Psoas muscle (tissue), 7 donors: ENCODE measurements at regions not wholly inside any gene's neighbourhood (a gene's known extent, or its start where the extent isn't known, plus 50 kb on each side); places are given as distances from the start of the nearest gene placed in this dataset.

Experiments used
- ATAC-seq, 4 donors: fragments of 200-7000 bp; cut with Tn5 transposase; one replicate each; pipeline ENCODE4 v1.9.1; 2020; ENCODE audit warnings: moderate library complexity in 3 of 4, mild to moderate bottlenecking in 2 of 4
- DNase-seq, 2 donors: peaks; one replicate each; pipeline ENCODE4 v3.0.0-alpha.2; 2020
- H3K27ac ChIP-seq: fragments of 200-600 bp; one replicate; pipeline ENCODE4 v1.8.0; 2022
- H3K27me3 ChIP-seq, 3 donors: fragments of 200-600 bp in 1 of 3; one replicate each; pipeline versions ENCODE4 v1.6.1 to v1.8.0; 2013 to 2022; ENCODE audit warnings: low read length in 2 of 3, mild to moderate bottlenecking in 2 of 3, moderate library complexity in 1 of 3; ENCODE audit not compliant: insufficient read depth in 3 of 3
- H3K36me3 ChIP-seq, 2 donors: fragments of 200-600 bp in 1 of 2; one replicate each; pipeline versions ENCODE4 v1.6.1 to v1.8.0; 2013 to 2022; ENCODE audit warnings: low read depth in 1 of 2, mild to moderate bottlenecking in 1 of 2, moderate library complexity in 1 of 2; ENCODE audit not compliant: insufficient read depth in 1 of 2
- H3K4me1 ChIP-seq: fragments of 200-600 bp; one replicate; pipeline ENCODE4 v1.8.0; 2022
- H3K4me3 ChIP-seq: fragments of 200-600 bp; one replicate; pipeline ENCODE4 v1.8.0; 2022; ENCODE audit warnings: mild to moderate bottlenecking
- H3K9me3 ChIP-seq: fragments of 200-600 bp; one replicate; pipeline ENCODE4 v1.8.0; 2022
- WGBS, 3 donors: extraction: QIAGEN DNeasy Blood & Tissue Kit; methylation state at CpG; one replicate each; pipeline versions ENCODE4 v1.1.6 to v1.1.7; 2013; 5-methylcytosine and 5-hydroxymethylcytosine counted together
- intact Hi-C, 2 donors: fragments of 100-400 bp; cut with DNase I; formaldehyde crosslinking; loops; one replicate each; pipeline versions ENCODE4 v1.11.0 to v1.14.2; 2022
- TF ChIP-seq, protein P1 (sequence below): fragments of 200-600 bp; IDR thresholded peaks from one replicate; pipeline ENCODE4 v1.8.0; 2022; ENCODE audit warnings: antibody characterized with exemption
- donor health status: healthy with polysubstance abuse.
- donor health status: DM: no; HTN: no; CAD: no; lungs with moderate emphysema.
- donor health status: Bipolar disorder and iron deficiency.
- donor health status: healthy.
- donor health status: DM: yes; HTN: yes; CAD: no.
- donor health status: DM: no; HTN: no; CAD: no.
- donor health status: DM: yes; HTN: yes; CAD: no.

DNA sequence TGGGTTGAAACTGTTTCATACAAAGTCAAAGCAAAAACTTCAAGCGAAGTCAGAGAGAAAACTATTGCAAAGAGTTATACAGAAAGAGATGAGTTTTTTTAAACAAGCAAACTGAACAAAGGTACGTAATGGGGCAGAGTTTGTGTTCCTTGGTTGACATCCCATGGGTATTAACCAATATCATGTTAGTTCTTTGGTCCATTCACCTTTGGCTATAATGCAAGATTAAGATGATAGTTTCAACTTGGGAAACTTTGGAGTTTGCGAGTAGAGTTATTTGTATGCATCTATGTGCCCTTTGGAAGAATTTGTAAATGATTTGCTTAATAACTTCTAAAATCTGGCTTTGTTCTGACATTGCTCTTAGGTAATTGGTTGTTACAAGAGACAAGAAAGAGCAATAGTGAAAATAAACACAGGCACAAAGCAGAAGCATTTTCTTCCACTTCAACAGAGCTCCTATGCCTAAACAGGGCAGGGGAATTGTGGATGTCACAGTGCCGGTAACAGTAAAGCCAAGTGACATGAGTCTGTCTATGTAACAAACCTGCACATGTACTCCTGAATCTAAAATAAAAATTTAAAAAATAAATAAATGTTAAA lies 936.1 kb downstream of the SUCLG1 start:
- WGBS, 3 donors = 93 to 95% (median 95%) methylated on average over 4 of the region's 4 CpGs
- H3K27ac ChIP-seq = no peak overlapping the region
- H3K4me1 ChIP-seq = no peaks in the 10 kb centered on the region
- DNase-seq (no peak), ATAC-seq (no peak)
- H3K4me3 ChIP-seq = no peak overlapping the region
- no peaks in the 10 kb centered on the region for H3K9me3 ChIP-seq
- H3K36me3 ChIP-seq = no peaks in the 10 kb centered on the region
- TF ChIP-seq, protein P1, sequence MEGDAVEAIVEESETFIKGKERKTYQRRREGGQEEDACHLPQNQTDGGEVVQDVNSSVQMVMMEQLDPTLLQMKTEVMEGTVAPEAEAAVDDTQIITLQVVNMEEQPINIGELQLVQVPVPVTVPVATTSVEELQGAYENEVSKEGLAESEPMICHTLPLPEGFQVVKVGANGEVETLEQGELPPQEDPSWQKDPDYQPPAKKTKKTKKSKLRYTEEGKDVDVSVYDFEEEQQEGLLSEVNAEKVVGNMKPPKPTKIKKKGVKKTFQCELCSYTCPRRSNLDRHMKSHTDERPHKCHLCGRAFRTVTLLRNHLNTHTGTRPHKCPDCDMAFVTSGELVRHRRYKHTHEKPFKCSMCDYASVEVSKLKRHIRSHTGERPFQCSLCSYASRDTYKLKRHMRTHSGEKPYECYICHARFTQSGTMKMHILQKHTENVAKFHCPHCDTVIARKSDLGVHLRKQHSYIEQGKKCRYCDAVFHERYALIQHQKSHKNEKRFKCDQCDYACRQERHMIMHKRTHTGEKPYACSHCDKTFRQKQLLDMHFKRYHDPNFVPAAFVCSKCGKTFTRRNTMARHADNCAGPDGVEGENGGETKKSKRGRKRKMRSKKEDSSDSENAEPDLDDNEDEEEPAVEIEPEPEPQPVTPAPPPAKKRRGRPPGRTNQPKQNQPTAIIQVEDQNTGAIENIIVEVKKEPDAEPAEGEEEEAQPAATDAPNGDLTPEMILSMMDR = no peak
- H3K27me3 ChIP-seq = no peaks in the 10 kb centered on the region
- intact Hi-C loops = no loop called here

DNA sequence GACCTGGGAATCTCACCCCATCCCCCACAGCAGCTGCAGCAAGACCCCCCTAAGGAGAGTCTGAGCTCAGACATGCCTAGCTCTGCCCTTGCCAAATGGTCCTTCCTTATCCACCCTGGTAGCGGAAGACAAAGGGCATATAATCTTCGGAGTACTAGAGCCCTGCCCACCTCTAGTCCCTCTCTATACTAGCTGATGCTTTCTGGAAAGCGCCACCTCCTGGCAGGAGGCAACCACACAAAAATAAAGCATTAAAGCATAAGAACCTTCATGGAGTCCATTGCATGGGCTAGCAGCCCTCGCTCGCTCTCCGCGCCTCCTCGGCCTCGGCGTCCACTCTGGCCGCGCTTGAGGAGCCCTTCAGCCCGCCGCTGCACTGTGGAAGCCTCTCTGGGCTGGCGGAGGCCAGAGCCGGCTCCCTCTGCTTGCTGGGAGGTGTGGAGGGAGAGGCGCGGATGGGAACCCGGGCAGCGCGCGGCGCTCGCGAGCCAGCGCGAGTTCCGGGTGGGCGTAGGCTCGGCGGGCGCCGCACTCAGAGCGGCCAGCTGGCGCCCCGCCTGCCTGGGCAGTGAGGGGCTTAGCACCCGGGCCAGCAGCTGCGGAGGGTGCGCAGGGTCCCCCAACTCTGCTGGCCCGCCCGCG lies 941.2 kb downstream of the SUCLG1 start:
- DNase-seq (no peak), ATAC-seq (no peak)
- H3K27me3 ChIP-seq = no peaks in the 10 kb centered on the region
- no peaks in the 10 kb centered on the region for H3K36me3 ChIP-seq
- H3K27ac ChIP-seq = no peak overlapping the region
- H3K4me3 ChIP-seq = no peak overlapping the region
- TF ChIP-seq, protein P1 = no peak
- no peaks in the 10 kb centered on the region for H3K4me1 ChIP-seq
- intact Hi-C loops = no loop called here
- H3K9me3 ChIP-seq = no peaks in the 10 kb centered on the region
- 97 to 98% (median 98%) methylated on average over 25 to 42 of the region's 42 CpGs for WGBS, 3 donors

DNA sequence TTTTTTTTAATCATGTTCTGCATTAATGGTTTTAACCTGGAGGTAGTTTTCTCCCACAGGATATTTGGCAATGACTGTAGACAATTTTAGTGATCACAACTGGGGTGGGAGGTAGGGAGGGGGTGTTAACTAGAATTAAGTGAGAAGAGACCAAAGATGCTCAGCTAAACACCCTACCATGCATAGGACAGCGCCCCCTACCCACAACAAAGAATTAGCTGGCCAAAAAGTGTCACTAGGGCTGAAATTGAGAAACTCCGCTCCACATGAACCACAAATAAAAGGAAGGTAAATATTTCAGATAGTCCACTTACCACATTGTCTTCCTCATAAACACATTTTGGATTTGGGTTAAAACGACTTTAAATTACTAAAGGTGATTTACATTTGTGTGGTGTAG lies 942.6 kb downstream of the SUCLG1 start:
- H3K9me3 ChIP-seq = no peaks in the 10 kb centered on the region

DNA sequence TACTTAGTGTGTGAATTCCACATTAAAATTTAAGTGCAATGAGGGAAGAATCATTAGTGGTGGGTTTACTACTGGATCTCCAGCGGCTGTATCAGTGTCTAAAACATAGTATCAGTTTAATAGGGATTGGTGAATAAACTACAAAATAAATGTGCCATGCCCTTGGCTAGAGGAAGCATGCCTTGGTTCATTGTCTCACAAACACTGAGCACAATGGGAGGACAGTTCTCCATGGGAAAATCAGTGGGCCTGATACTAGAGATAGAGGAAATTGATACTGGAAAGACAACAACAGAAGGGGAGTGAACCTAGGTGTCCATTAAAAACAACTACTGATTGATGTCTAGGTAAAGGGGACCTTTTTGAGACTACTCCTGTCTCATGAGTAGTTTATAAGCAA lies 971.6 kb downstream of the SUCLG1 start:
- ATAC-seq (no peak), DNase-seq (no peak)
- H3K27me3 ChIP-seq = no peaks in the 10 kb centered on the region
- 85 to 89% (median 87%) methylated on average over 1 of the region's 1 CpG for whole genome bisulfite sequencing, 3 donors
- H3K4me1 ChIP-seq = no peaks in the 10 kb centered on the region
- peaks cover 2% of the 10 kb centered on the region for H3K9me3 ChIP-seq
- H3K27ac ChIP-seq = no peak overlapping the region
- no peaks in the 10 kb centered on the region for H3K36me3 ChIP-seq
- intact Hi-C loops = no loop called here
- TF ChIP-seq, protein P1 = no peak
- H3K4me3 ChIP-seq = no peak overlapping the region

More for the DNA sequence above, 942.6 kb downstream of the SUCLG1 start:
- no peaks in the 10 kb centered on the region for H3K4me1 ChIP-seq
- H3K36me3 ChIP-seq = no peaks in the 10 kb centered on the region
- H3K4me3 ChIP-seq = no peak overlapping the region
- WGBS, 3 donors = 54 to 62% (median 55%) methylated on average over 3 of the region's 3 CpGs
- DNase-seq (no peak), ATAC-seq (no peak)
- no peak overlapping the region for H3K27ac ChIP-seq
- H3K27me3 ChIP-seq = no peaks in the 10 kb centered on the region
- intact Hi-C loops = no loop called here
- TF ChIP-seq, protein P1 = no peak

DNA sequence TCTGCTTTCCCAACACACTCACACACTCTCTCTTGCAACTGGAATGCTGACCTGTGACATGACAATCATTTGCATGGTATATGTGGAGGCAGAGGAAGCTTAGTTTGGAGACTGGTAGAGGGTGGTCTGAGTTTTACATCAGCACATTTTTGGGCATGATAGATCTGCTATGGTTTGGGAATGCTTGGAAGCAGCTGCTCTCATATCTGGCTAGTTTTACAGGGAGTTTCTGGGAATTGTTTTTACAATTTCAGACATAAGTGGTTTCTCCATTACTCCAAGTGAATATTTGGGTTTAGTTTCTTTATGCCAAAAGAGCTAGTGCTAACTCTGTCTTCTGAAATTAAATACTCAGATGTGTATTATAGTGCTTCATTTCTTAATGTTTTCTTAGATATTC lies 977.6 kb downstream of the SUCLG1 start:
- TF ChIP-seq, protein P1 = no peak
- intact Hi-C loops = no loop called here
- ATAC-seq = no peak
- no peak overlapping the region for H3K27ac ChIP-seq
- H3K27me3 ChIP-seq = no peaks in the 10 kb centered on the region
- DNase-seq = no peak
- no peaks in the 10 kb centered on the region for H3K4me1 ChIP-seq
- no peaks in the 10 kb centered on the region for H3K36me3 ChIP-seq
- H3K4me3 ChIP-seq = no peak overlapping the region
- H3K9me3 ChIP-seq = no peaks in the 10 kb centered on the region
